Lower leg skin (tissue), 4 donors: ENCODE measurements at regions not wholly inside any gene's neighbourhood (a gene's known extent, or its start where the extent isn't known, plus 50 kb on each side); places are given as distances from the start of the nearest gene placed in this dataset.

Source experiments
- DNase-seq, 2 donors: peaks; one replicate each; pipeline ENCODE4 v3.0.0-alpha.2; 2019; ENCODE audit warnings: low spot score in 2 of 2
- H3K4me3 ChIP-seq: fragments of 200-600 bp; sonication (generic); 2 replicates; pipeline ENCODE4 v1.5.1; 2017; ENCODE audit warnings: mild to moderate bottlenecking, low read depth; ENCODE audit not compliant: poor library complexity, severe bottlenecking
- CTCF ChIP-seq, 3 donors: fragments of 450-650 bp; IDR thresholded peaks; one replicate each; pipeline ENCODE4 v1.5.1; 2016; ENCODE audit warnings: antibody characterized with exemption in 3 of 3, mild to moderate bottlenecking in 3 of 3, moderate library complexity in 2 of 3
- POLR2A ChIP-seq, 2 donors: fragments of 450-650 bp; IDR thresholded peaks; one replicate each; pipeline ENCODE4 v1.6.1; 2016 to 2017; ENCODE audit warnings: antibody characterized with exemption in 2 of 2, mild to moderate bottlenecking in 1 of 2, moderate library complexity in 1 of 2
- WGBS, 2 donors: methylation state at CpG; one replicate each; pipeline ENCODE4 v1.1.5; 2018; 5-methylcytosine and 5-hydroxymethylcytosine counted together
- intact Hi-C: fragments of 100-400 bp; cut with DNase I; formaldehyde crosslinking; loops from one replicate; pipeline ENCODE4 v1.15.0; 2023; ENCODE audit warnings: low total_unique reads

- H3K4me3 ChIP-seq, result no peak overlapping the region
- DNase-seq, result no peak
- 41 to 48% methylated on average over 16 of the region's 16 CpGs for WGBS, 2 donors
- TF ChIP-seq POLR2A (IDR thresholded peaks at IDR 0.05), result no peak
- TF ChIP-seq CTCF (IDR thresholded peaks at IDR 0.05), result no peak
- intact Hi-C loops, result no loop called here
Observed at GRCh38 chr11:45079943-45080719, 66.3 kb upstream of the PRDM11 start.

DNA sequence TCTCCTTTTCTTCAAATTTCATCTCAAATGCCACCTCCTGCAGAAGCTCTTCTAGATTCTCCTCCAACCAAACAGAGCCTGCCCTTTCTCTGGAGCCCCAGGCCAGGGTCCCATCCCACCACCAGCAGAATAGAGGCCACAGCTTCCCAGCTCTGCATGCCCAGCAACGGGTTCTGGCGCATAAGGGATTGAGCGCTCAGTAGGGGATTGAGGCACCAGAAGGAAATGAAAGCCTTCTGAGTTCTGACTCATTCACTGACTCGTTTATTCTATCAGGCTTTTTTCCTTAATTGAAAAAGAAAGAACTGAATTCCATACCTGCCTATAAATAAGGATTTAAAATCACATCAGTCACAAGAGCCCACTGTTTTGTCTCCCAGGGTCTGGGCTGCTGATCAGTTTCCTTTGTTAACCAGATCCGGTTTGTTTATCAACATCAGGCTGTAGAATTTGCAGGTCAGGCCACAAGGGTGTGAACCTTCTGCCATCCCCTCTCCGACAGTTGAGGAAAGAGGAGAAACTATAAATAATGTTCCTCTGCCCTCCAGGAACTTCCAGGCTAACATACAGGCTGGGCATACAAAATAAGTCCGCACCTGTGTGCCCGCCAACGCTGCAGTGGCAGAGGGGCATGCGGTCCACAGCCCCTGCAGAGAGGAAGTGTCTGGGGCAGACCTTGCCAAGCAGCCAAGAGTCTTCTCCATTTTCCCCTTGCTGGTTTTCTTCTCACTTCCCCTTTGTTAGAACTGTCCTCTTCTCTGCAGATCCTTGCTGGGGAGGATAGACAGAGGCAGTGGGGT is 63.5 kb upstream of the PRDM11 start:
- 66 to 71% methylated on average over 10 of the region's 10 CpGs for WGBS, 2 donors
- intact Hi-C loops, result no loop called here

GRCh38 chr11:45083544-45084087 is 62.8 kb upstream of the PRDM11 start:
- no peak overlapping the region for H3K4me3 ChIP-seq
- 43 to 69% methylated on average over 3 of the region's 3 CpGs for WGBS, 2 donors
- intact Hi-C loops, result no loop called here
- TF ChIP-seq CTCF (IDR thresholded peaks at IDR 0.05), result no peak
- TF ChIP-seq POLR2A (IDR thresholded peaks at IDR 0.05), result no peak
- no peak for DNase-seq

More for the DNA sequence above, 63.5 kb upstream of the PRDM11 start:
- no peak for DNase-seq
- TF ChIP-seq CTCF (IDR thresholded peaks at IDR 0.05) (no peak), POLR2A (IDR thresholded peaks at IDR 0.05) (no peak)
- no peak overlapping the region for H3K4me3 ChIP-seq

GRCh38 chr11:45085646-45086501 is 60.6 kb upstream of the PRDM11 start:
- no peak for TF ChIP-seq POLR2A (IDR thresholded peaks at IDR 0.05)
- TF ChIP-seq CTCF (IDR thresholded peaks at IDR 0.05), result no peak
- 75 to 76% methylated on average over 11 of the region's 11 CpGs for WGBS, 2 donors
- intact Hi-C loops, result no loop called here
- no peak for DNase-seq
- H3K4me3 ChIP-seq, result no peak overlapping the region

DNA sequence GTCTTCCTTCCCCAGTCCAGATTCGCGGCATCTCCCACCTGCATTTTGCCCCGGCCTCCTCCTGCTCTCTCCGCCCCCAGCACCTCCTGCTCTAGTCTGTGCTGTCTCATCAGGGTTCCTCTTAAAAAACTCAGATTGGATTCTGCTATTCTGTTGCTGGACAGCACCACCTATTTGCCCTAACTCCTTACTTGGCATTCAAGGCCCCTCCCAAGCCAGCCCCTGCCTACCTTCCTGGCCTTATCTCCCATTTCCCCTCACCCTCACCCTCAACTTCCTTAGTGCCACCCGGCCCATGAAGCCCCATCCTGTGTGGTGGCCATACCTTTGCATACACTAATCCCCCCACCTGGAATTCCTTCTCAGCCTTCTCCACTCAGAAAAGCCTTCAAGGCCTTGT is 59.9 kb upstream of the PRDM11 start:
- H3K4me3 ChIP-seq, result no peak overlapping the region
- TF ChIP-seq POLR2A (IDR thresholded peaks at IDR 0.05) (no peak), CTCF (IDR thresholded peaks at IDR 0.05) (no peak)
- intact Hi-C loops, result no loop called here
- no peak for DNase-seq
- WGBS, 2 donors, result 89 to 91% methylated on average over 5 of the region's 5 CpGs
